Pons (tissue), 1 donor: ENCODE measurements at regions not wholly inside any gene's neighbourhood (a gene's known extent, or its start where the extent isn't known, plus 50 kb on each side); places are given as distances from the start of the nearest gene placed in this dataset.

ENCODE experiments used
- DNase-seq: peaks from one replicate; pipeline ENCODE4 v3.0.0-alpha.2; 2016; ENCODE audit warnings: low spot score

- DNase-seq, result no peak
Observed at GRCh38 chr16:54512467-54512995, 225.9 kb upstream of the IRX3 start.

DNA sequence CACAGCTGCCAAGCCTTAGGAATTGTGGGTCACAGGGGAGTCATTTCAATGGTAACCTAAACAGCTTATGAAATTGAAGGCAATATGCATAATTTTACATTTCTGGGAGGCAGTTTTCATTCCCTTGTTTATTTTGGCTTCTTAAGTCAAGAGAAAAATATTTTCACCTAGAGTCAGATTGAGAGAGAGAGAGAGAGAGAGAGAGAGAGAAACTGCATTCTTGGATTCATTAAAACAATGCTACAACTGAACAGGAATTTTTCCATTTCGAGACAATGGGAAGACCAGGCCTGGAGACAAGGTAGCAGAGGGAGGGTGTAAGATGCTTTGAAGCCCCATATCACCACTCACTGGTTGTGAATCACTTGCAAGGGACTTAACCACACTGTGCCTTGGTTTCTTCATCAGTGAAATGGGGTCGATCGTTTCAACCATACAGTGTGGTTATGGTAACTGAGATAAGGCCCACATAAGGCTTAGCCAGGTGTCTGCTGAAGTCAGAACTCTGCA is 224.7 kb upstream of the IRX3 start:
- DNase-seq, result no peak

GRCh38 chr16:54510685-54511221 is 224.2 kb upstream of the IRX3 start:
- DNase-seq, result no peak

DNA sequence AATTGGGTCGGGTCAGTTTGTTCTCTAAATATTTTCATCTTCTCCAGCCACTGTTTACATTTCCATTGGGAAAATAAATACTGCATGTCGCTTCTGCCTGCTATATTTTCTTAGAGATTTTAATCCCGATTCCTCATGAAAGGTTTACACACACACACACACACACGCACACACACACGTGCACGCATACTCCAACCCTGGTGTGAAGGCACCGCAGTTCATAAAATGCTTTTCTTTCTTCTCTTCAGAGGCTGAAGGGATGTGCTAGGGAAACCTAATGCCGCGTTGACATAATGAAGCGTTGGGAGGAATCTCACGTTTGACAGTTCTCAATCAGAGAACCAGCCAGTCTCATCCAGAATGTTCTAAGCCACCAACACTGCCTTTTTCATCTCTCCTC is 222.9 kb upstream of the IRX3 start:
- no peak for DNase-seq

DNA sequence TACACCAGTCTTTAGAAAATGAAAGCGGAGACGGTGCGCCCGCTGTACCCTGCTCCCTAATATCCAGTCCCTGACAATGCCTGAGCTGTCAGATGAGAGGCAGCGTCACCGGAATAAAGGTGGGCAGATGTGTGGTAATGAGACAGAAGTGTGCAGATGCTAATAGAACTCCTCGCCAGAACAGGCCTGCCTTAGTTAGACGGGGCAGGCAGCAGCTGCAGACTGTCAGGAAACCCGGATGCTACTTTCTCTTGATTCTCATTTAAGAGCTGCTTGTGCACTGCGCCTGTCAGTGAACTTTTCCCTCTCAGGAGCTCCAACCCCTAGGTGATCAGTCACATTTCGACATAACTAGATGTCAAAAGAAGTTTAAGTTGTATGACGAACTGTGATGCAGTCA is 221.8 kb upstream of the IRX3 start:
- no peak for DNase-seq

DNA sequence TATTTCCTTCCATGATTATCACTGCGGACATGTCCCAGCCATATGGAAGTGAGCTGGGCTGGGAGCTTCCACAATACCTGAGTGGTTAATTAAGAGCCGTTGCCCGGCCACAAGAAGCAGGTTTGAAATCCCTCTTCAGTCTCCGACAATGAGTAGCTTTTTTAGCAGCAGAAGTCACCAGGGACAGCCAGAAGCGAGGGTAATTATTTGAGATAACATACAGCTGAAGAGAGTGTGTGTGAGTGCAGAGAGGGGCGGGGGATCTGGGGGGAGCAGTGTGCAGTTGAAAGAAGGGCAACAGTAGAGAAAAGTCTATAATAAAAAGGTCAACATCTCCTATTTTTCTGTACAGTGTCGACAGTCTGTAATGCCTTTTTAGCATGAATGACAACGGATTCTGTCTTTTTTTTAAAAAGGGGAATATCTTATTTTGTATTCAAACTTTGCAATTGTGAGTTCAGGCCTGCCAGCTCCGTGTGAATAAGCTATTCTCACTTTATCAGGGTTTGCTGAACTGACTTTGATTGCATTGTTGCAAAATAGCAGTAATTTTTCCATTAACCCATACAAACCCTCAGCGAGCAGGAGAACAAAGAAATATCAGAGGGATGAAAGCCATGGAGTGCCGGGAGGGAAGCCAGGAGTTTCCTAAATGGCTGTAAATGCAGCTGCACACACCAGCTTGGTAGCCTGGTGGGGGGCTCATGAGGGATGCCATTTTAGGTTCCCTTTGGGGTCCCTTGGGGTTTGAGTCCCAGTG is 220.3 kb upstream of the IRX3 start:
- no peak for DNase-seq

DNA sequence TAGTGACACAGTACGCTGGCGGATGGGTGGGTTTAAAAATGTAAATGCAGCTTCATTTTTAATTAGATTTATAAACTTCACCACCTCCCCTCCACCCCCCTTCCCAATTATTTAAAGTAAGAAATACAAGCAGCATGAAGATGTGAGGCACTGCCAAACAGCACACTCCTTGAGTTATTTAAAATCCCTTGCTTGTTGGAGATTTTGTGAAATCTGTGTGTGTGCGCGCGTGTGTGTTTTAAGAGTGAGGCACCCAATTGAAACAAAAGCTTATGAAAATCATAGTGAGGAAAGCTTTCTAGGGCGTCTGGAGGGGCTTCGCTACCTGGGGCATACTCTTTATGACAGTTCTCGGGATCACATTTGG is 219.6 kb upstream of the IRX3 start:
- DNase-seq, result no peak

DNA sequence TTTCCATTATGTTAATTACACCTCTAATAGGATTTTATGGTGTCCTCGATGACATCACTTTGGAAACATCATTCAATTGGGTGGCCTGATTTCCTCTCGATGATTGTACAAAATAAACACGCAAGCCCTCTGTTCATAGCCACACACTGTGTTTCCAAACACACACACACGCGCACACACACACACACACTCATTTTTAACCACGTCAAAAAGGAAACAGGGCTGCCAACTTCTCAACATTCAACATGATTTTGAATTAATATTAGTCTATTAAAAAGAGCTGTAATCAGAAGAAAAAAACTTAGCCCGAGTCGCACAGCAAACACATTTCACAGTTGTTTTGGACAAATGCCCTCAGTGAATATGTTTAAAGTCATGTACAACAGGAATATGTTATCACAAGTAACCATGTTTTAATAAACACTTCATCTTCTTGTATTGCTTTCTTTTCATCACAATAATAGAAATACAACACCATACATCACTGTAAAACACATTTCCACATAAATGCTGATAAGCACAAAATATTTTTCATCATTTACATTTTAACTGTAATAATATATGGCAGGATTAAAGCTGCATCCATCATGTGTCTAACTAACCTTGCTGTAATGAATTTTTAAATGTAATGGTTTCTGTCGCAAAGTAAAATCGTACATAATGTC is 219.1 kb upstream of the IRX3 start:
- no peak for DNase-seq

GRCh38 chr16:54504372-54504771 is 217.8 kb upstream of the IRX3 start:
- DNase-seq, result no peak

DNA sequence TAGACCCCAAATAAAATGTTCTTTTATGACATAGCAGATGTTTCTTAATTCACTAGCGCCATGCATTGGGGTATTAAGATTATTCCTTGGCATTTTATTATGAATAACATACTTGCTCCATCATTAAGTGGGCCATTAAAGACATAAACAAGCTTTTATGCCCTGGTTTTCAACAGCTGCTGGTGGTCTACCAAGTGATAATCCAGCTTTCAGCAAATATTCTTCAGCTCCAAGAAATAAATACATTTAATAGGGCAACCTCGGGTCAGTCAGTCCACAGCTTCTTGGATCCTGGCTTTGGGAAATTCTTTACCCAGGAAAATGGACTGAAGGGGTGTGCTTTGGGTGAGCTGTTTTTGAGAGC is 217.3 kb upstream of the IRX3 start:
- no peak for DNase-seq

GRCh38 chr16:54503011-54503855 is 216.6 kb upstream of the IRX3 start:
- peak; percentile 22 for DNase-seq

GRCh38 chr16:54501797-54502196 is 215.2 kb upstream of the IRX3 start:
- no peak for DNase-seq

GRCh38 chr16:54493594-54493993 is 207.0 kb upstream of the IRX3 start:
- DNase-seq, result no peak

- DNase-seq, result no peak
Observed at GRCh38 chr16:54493061-54493460, 206.5 kb upstream of the IRX3 start.

- no peak for DNase-seq
Observed at GRCh38 chr16:54490112-54490488, 203.5 kb upstream of the IRX3 start.

- no peak for DNase-seq
Observed at GRCh38 chr16:54489225-54490111, 202.9 kb upstream of the IRX3 start.

DNA sequence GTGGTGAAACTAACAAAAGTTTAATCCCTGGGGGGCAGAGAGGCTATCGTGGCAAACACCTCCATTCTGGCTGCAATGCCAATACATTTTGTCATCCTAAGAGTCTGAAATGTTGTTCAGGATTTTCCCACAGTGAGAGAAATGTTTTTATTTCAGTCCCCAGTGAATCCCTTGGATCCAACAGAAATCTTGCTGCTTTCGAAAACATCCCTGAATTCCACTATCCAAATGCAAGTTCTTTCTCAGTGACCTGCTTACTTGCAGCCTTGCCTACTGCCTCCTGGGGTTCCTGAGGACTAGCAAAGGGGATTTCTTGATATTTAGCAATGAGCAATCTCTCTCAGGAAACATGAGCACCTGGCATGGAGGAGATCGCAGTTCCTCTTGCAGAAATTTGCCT is 202.1 kb upstream of the IRX3 start:
- no peak for DNase-seq

GRCh38 chr16:54487933-54488332 is 201.3 kb upstream of the IRX3 start:
- no peak for DNase-seq

- no peak for DNase-seq
Observed at GRCh38 chr16:54484700-54485099, 198.1 kb upstream of the IRX3 start.

DNA sequence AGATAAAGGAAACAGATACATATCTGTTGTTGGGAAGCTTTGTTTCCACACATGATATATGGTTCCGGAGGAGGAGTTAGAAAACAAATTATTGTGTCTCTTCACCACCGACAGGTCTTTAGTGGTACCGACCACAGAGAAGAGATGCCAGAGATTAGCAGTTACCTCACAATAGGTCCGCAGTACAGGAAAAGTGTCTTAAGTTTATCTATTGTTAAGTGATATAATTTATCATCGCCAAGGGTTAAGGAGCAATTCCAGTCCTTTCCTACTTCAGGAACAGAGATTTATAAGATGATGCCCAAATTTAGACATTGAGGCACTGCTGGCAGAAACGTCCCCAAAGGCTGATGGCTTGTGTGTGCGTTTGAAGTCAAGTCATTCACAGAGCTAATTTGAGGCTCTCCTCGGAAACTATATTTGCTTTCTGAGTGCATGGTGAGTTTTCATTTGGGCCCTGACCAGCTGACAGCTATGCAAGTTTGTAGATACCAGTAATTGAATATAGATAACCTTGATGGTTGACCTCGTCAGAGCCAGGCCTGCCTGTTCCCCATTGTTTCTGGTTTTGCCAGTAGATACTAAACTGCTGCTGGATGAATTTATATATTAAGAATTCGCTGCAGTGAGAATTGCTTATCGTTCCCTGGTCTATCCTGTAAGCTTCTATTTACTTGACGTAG is 196.4 kb upstream of the IRX3 start:
- DNase-seq, result no peak

DNA sequence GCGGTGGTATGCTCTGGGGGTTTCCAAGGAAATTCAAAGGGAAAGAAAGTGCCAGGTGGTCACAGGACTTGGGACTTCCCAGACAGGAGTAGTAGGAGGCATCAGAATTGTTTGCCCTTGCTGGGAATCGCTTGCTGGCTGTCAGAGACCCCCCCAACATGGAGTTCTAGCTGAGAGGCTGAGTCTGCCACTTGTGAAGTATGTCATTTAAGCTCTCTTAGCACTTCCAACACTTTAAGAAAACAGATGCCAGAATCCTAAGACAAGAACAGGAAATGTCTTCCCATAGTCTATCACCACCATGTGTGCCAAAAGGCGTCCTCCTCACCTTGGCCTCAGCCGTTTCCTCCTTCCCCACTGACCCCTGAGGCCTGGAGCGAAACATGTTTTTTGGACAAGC is 193.8 kb upstream of the IRX3 start:
- DNase-seq, result no peak
